ENCODE measurements at regions not wholly inside any gene's neighbourhood (a gene's known extent, or its start where the extent isn't known, plus 50 kb on each side); places are given as distances from the start of the nearest gene placed in this dataset.

GRCh38 chr5:2898661-2899060 is 147.2 kb upstream of the IRX2 start:
- Histone ChIP-seq H3K4me2 (ENCODE audit: control insufficient read depth, insufficient read depth) (no peak overlapping the region), H3K27ac (ENCODE audit: control insufficient read depth, insufficient read depth) (no peak overlapping the region), H3K9me3 (replicated peaks; ENCODE audit: control insufficient read depth, insufficient read depth, low read length) (no peaks in the 10 kb centered on the region; the same call in 2 of the 3 replicates), H3K4me1 (ENCODE audit: control insufficient read depth, insufficient read depth, low read length) (no peaks in the 10 kb centered on the region), H3K27me3 (replicated peaks in 1 of 2; ENCODE audit: control insufficient read depth in 2 of 2, insufficient read depth in 2 of 2, low read length in 1 of 2) (no peaks in the 10 kb centered on the region), H3K4me3 (no peak overlapping the region), H3K79me2 (ENCODE audit: control insufficient read depth, insufficient read depth, low read length) (no peaks in the 10 kb centered on the region), H3K9ac (ENCODE audit: control insufficient read depth, insufficient read depth, low read length) (no peak overlapping the region), H3K36me3 (ENCODE audit: control insufficient read depth in 2 of 2, insufficient read depth in 2 of 2, low read length in 1 of 2) (no peaks in the 10 kb centered on the region), H2AFZ (ENCODE audit: control insufficient read depth, low read depth, low read length) (no peak overlapping the region), H4K20me1 (ENCODE audit: control insufficient read depth, insufficient read depth) (no peaks in the 10 kb centered on the region)
- 2% methylated on average over 5 of the region's 5 CpGs for WGBS (ENCODE audit: insufficient coverage, insufficient replicate concordance, low lambda C conversion rate, missing lambda C conversion rate)
- in situ Hi-C loops (cut with MboI) = no loop called here
- BruUV-seq (replicated peaks) = no TSS peak
- SMC1A ChIA-PET (ENCODE audit: uncharacterized antibody, unreplicated experiment) = no interaction called here
- CTCF ChIA-PET = no interaction called here
- no peak for ATAC-seq
- POLR2A ChIA-PET = no interaction called here
- intact Hi-C loops (cut with micrococcal nuclease; ENCODE audit: unreplicated experiment) = no loop called here
- TF ChIP-seq TARDBP (IDR thresholded peaks at IDR 0.05; ENCODE audit: borderline replicate concordance) (no peak), POLR2AphosphoS5 (IDR thresholded peaks at IDR 0.05; ENCODE audit: low read length) (no peak), E2F8 (IDR thresholded peaks at IDR 0.05; ENCODE audit: low read depth, partially characterized antibody) (no peak), ELK1 (IDR thresholded peaks at IDR 0.05; ENCODE audit: low read depth, low read length) (no peak), CHD2 (IDR thresholded peaks at IDR 0.05; ENCODE audit: borderline replicate concordance, low read depth, low read length) (no peak), REST (IDR thresholded peaks at IDR 0.05; ENCODE audit: low read depth, low read length) (no peak), E4F1 (IDR thresholded peaks at IDR 0.05; ENCODE audit: borderline replicate concordance, partially characterized antibody) (no peak), IKZF2 (IDR thresholded peaks at IDR 0.05) (no peak), IRF4 (IDR thresholded peaks at IDR 0.05; ENCODE audit: low read depth, low read length) (no peak)
- RAD21 ChIA-PET (ENCODE audit: unreplicated experiment) = no interaction called here
- no peak for DNase-seq (ENCODE audit: low read depth, low spot score)
- no peak for FAIRE-seq
